HCT116 (cell line): ENCODE measurements at regions not wholly inside any gene's neighbourhood (a gene's known extent, or its start where the extent isn't known, plus 50 kb on each side); places are given as distances from the start of the nearest gene placed in this dataset.
"Not testable (repeated sequence)": the region's sequence is repeated elsewhere in the genome, so short reads cannot be mapped to it uniquely, and the experiment has no call there.

Experiments
- CTCF ChIP-seq, 3 experiments: fragments of 200-600 bp in 1 of 3; sonication (generic) in 1 of 3; IDR thresholded peaks in 2 of 3; conservative IDR thresholded peaks in 1 of 3; 2 replicates each; pipeline ENCODE4 v1.5.1; 2012 to 2017; ENCODE audit warnings: low read depth in 2 of 3, low read length in 2 of 3, antibody characterized with exemption in 1 of 3, borderline replicate concordance in 1 of 3, control low read depth in 1 of 3, mild to moderate bottlenecking in 1 of 3, mixed read lengths in 1 of 3, mixed run types in 1 of 3, moderate library complexity in 1 of 3; ENCODE audit not compliant: insufficient read depth in 1 of 3
- EZH2 ChIP-seq: fragments of 200-600 bp; sonication (generic); IDR thresholded peaks from 2 replicates; pipeline ENCODE4 v1.6.1; 2017; ENCODE audit warnings: antibody characterized with exemption, mixed run types
- EZH2phosphoT487 ChIP-seq: fragments of 200-600 bp; IDR thresholded peaks from 2 replicates; pipeline ENCODE4 v1.6.1; 2018; ENCODE audit warnings: antibody characterized with exemption, borderline replicate concordance
- JUND ChIP-seq: IDR thresholded peaks from 2 replicates; pipeline ENCODE4 v1.6.1; 2012
- REST ChIP-seq: IDR thresholded peaks from 2 replicates; pipeline ENCODE4 v1.6.1; 2012; ENCODE audit warnings: low read depth

DNA sequence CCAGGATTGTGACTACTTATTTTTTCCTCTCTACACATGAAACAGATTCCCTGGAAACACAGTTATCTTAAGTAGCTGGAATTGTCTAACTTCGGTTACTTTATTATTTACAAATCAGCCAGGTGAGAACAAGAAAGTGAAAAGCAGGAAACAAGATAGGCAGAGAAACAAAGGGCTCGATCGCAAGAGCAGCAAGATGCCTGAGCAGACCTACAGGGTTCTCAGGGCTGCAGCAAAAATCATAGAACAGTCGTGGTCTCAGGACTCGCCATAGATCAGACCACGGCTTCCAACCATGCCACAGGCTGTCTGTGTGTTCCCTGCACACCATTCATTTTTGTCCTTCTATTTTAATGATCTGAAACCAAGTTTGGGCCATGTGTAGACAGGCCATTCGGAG, 186.2 kb upstream of the NOTCH2NLA start:
- TF ChIP-seq EZH2; JUND; CTCF (IDR thresholded peaks at IDR 0.05 in 2 of 3, conservative IDR thresholded peaks at IDR 0.05 in 1 of 3; ENCODE audit: borderline replicate concordance in 1 of 3, insufficient read depth in 1 of 3, low read depth in 2 of 3, low read length in 2 of 3); REST; EZH2phosphoT487: not testable (repeated sequence)
